H1 (cell line): ENCODE measurements at regions not wholly inside any gene's neighbourhood (a gene's known extent, or its start where the extent isn't known, plus 50 kb on each side); places are given as distances from the start of the nearest gene placed in this dataset.

Experiments
- CTCF ChIA-PET: fragments of 300-600 bp; sonication (Branson Sonifier 250); formaldehyde crosslinking; loops from one replicate; lab custom pipeline; 2021; ENCODE audit not compliant: partially characterized antibody; lab: Charles Lee
- POLR2A ChIA-PET: fragments of 300-600 bp; sonication (Branson Sonifier 250); formaldehyde crosslinking; loops from one replicate; lab custom pipeline; 2021; ENCODE audit warnings: inconsistent platforms; ENCODE audit not compliant: partially characterized antibody; lab: Charles Lee
- DNase-seq, 2 experiments: peaks; one replicate each; pipeline versions ENCODE4 v3.0.0 to v3.0.0-alpha.2; 2010 to 2022; ENCODE audit warnings: low spot score in 2 of 2, low read depth in 1 of 2, mixed read lengths in 1 of 2
- FAIRE-seq: peaks from 2 replicates; lab custom pipeline; 2011; peaks lifted over from hg19 to GRCh38; lab: Jason Lieb, UNC
- H2AFZ ChIP-seq: 2 replicates; pipeline ENCODE4 v1.8.1; 2012; ENCODE audit warnings: low read length, inconsistent platforms
- H2AK5ac ChIP-seq: 2 replicates; pipeline ENCODE4 v1.6.1; 2013; ENCODE audit warnings: low read depth, low read length
- H2BK120ac ChIP-seq: replicated peaks from 2 replicates; pipeline ENCODE3; 2013; ENCODE audit warnings: low read depth, low read length, inconsistent platforms
- H2BK12ac ChIP-seq: 2 replicates; pipeline ENCODE4 v1.6.1; 2013; ENCODE audit warnings: low read depth, low read length
- H2BK15ac ChIP-seq: 2 replicates; pipeline ENCODE4 v1.6.1; 2013; ENCODE audit warnings: low read length
- H2BK20ac ChIP-seq: 2 replicates; pipeline ENCODE4 v1.6.1; 2013; ENCODE audit warnings: low read length
- H2BK5ac ChIP-seq: 2 replicates; pipeline ENCODE4 v1.6.1; 2013; ENCODE audit warnings: low read depth, low read length
- H3K14ac ChIP-seq: 2 replicates; pipeline ENCODE4 v1.6.1; 2013; ENCODE audit warnings: inconsistent platforms; ENCODE audit not compliant: insufficient read length
- H3K18ac ChIP-seq: 2 replicates; pipeline ENCODE4 v1.6.1; 2013; ENCODE audit warnings: low read length; ENCODE audit errors: extremely low read depth
- H3K23ac ChIP-seq: 2 replicates; pipeline ENCODE4 v1.6.1; 2013; ENCODE audit warnings: inconsistent platforms; ENCODE audit not compliant: insufficient read length
- H3K23me2 ChIP-seq: 2 replicates; pipeline ENCODE4 v1.6.1; 2013; ENCODE audit warnings: low read depth, low read length
- H3K27ac ChIP-seq: 2 replicates; pipeline ENCODE4 v1.6.1; 2011; ENCODE audit warnings: low read depth, low read length, inconsistent platforms
- H3K27me3 ChIP-seq, 4 experiments: replicated peaks in 1 of 4; 1 replicate in 1 of 4; 2 replicates in 3 of 4; pipeline versions ENCODE4 v1.6.1 to v1.8.1; 2011 to 2013; ENCODE audit warnings: low read length in 3 of 4, mild to moderate bottlenecking in 3 of 4, inconsistent platforms in 2 of 4, mixed read lengths in 2 of 4, moderate library complexity in 1 of 4; ENCODE audit not compliant: control insufficient read depth in 3 of 4, insufficient read depth in 3 of 4; ENCODE audit errors: extremely low read depth in 1 of 4
- H3K36me3 ChIP-seq, 4 experiments: 2 replicates each; pipeline versions ENCODE4 v1.6.1 to v1.8.1; 2011 to 2013; ENCODE audit warnings: mild to moderate bottlenecking in 4 of 4, low read length in 3 of 4, moderate library complexity in 2 of 4, control low read depth in 1 of 4, inconsistent platforms in 1 of 4; ENCODE audit not compliant: insufficient read depth in 4 of 4, control insufficient read depth in 2 of 4
- H3K4ac ChIP-seq: replicated peaks from 2 replicates; pipeline ENCODE3; 2013; ENCODE audit warnings: low read length, low read depth, mixed read lengths, inconsistent platforms; ENCODE audit not compliant: insufficient read length
- H3K4me1 ChIP-seq, 4 experiments: replicated peaks in 1 of 4; 1 replicate in 1 of 4; 2 replicates in 3 of 4; pipeline versions ENCODE4 v1.6.1 to v1.8.1; 2011 to 2013; ENCODE audit warnings: low read length in 3 of 4, inconsistent platforms in 2 of 4, mixed read lengths in 1 of 4; ENCODE audit not compliant: insufficient read depth in 4 of 4, control insufficient read depth in 3 of 4
- H3K4me2 ChIP-seq, 2 experiments: 2 replicates each; pipeline versions ENCODE4 v1.6.1 to v1.8.1; 2011 to 2013; ENCODE audit warnings: low read depth in 2 of 2, low read length in 2 of 2, control low read depth in 1 of 2, inconsistent platforms in 1 of 2, mild to moderate bottlenecking in 1 of 2; ENCODE audit not compliant: insufficient read depth in 1 of 2
- H3K4me3 ChIP-seq, 4 experiments: fragments of 200-600, 300-600 bp in 1 of 4; sonication (generic), shearing (Covaris generic), sonication (Bioruptor Twin) in 1 of 4; 2 replicates each; pipeline versions ENCODE4 v1.5.1 to v1.8.1; 2011 to 2016; ENCODE audit warnings: low read length in 4 of 4, low read depth in 3 of 4, control low read depth in 2 of 4, inconsistent platforms in 2 of 4, mild to moderate bottlenecking in 2 of 4, mixed read lengths in 1 of 4, moderate library complexity in 1 of 4; ENCODE audit not compliant: insufficient read depth in 2 of 4; ENCODE audit errors: extremely low read depth in 1 of 4
- H3K56ac ChIP-seq: replicated peaks from 2 replicates; pipeline ENCODE3; 2013; ENCODE audit warnings: low read depth, mild to moderate bottlenecking, mixed read lengths, low read length, inconsistent platforms; ENCODE audit not compliant: insufficient read length
- H3K79me1 ChIP-seq: 2 replicates; pipeline ENCODE4 v1.6.1; 2013; ENCODE audit warnings: low read depth, low read length, control low read depth
- H3K79me2 ChIP-seq, 2 experiments: 2 replicates each; pipeline versions ENCODE4 v1.6.1 to v1.8.1; 2012 to 2013; ENCODE audit warnings: low read length in 2 of 2, mild to moderate bottlenecking in 2 of 2, inconsistent platforms in 1 of 2; ENCODE audit not compliant: insufficient read depth in 2 of 2, control insufficient read depth in 1 of 2
- H3K9ac ChIP-seq, 4 experiments: replicated peaks in 1 of 4; 1 replicate in 1 of 4; 2 replicates in 3 of 4; pipeline versions ENCODE4 v1.6.1 to v1.8.1; 2011 to 2013; ENCODE audit warnings: low read depth in 3 of 4, low read length in 3 of 4, control low read depth in 2 of 4, mild to moderate bottlenecking in 2 of 4, moderate library complexity in 2 of 4, inconsistent platforms in 1 of 4; ENCODE audit errors: extremely low read depth in 1 of 4
- H3K9me3 ChIP-seq, 2 experiments: 2 replicates each; pipeline versions ENCODE4 v1.6.1 to v1.8.1; 2012 to 2013; ENCODE audit warnings: mild to moderate bottlenecking in 2 of 2, moderate library complexity in 2 of 2, control low read depth in 1 of 2, inconsistent platforms in 1 of 2, low read depth in 1 of 2, low read length in 1 of 2, mixed read lengths in 1 of 2; ENCODE audit not compliant: insufficient read depth in 2 of 2
- H4K20me1 ChIP-seq, 2 experiments: replicated peaks in 1 of 2; 2 replicates each; pipeline versions ENCODE3 to v1.8.1; 2011 to 2013; ENCODE audit warnings: inconsistent platforms in 2 of 2, low read length in 2 of 2, mild to moderate bottlenecking in 1 of 2; ENCODE audit not compliant: insufficient read depth in 2 of 2, control insufficient read depth in 1 of 2
- H4K5ac ChIP-seq: 2 replicates; pipeline ENCODE4 v1.6.1; 2013; ENCODE audit warnings: low read length, low read depth, mixed read lengths, inconsistent platforms; ENCODE audit not compliant: insufficient read length
- H4K8ac ChIP-seq: 2 replicates; pipeline ENCODE4 v1.8.0; 2013; ENCODE audit warnings: mild to moderate bottlenecking, moderate library complexity, low read length, inconsistent platforms; ENCODE audit not compliant: insufficient read depth; ENCODE audit errors: extremely low read depth
- H4K91ac ChIP-seq: replicated peaks from 2 replicates; pipeline ENCODE3; 2013; ENCODE audit warnings: low read length, mixed read lengths, inconsistent platforms; ENCODE audit not compliant: insufficient read length
- BCL11A ChIP-seq, 2 experiments: IDR thresholded peaks; one replicate each; pipeline ENCODE4 v1.6.1; 2011; ENCODE audit warnings: low read depth in 2 of 2, low read length in 2 of 2, mild to moderate bottlenecking in 2 of 2
- GTF2F1 ChIP-seq: IDR thresholded peaks from 2 replicates; pipeline ENCODE4 v1.6.1; 2012; ENCODE audit warnings: low read depth, low read length, improper control_type of control experiment, borderline replicate concordance
- JUN ChIP-seq: IDR thresholded peaks from 2 replicates; pipeline ENCODE4 v1.6.1; 2011; ENCODE audit warnings: low read depth, mild to moderate bottlenecking, improper control_type of control experiment, low read length
- KDM4A ChIP-seq: IDR thresholded peaks from one replicate; pipeline ENCODE4 v1.7.1; 2012; ENCODE audit warnings: low read depth, mild to moderate bottlenecking, moderate library complexity, low read length, inconsistent platforms; ENCODE audit not compliant: severe bottlenecking
- PHF8 ChIP-seq: fragments of 200-600 bp; sonication (generic); conservative IDR thresholded peaks from 2 replicates; pipeline ENCODE4 v1.7.1; 2012; ENCODE audit warnings: low read depth, mild to moderate bottlenecking, inconsistent platforms, low read length, moderate library complexity
- POU5F1 ChIP-seq: IDR thresholded peaks from 2 replicates; pipeline ENCODE4 v1.6.1; 2011; ENCODE audit warnings: low read depth, mild to moderate bottlenecking, low read length, moderate library complexity
- SP4 ChIP-seq: IDR thresholded peaks from 2 replicates; pipeline ENCODE4 v1.6.1; 2012; ENCODE audit warnings: low read length, inconsistent platforms
- TEAD4 ChIP-seq: IDR thresholded peaks from 2 replicates; pipeline ENCODE4 v1.6.1; 2012; ENCODE audit warnings: low read depth, low read length, inconsistent platforms, mixed read lengths
- WGBS, 2 experiments: shearing (Covaris generic) in 1 of 2; methylation state at CpG; one replicate each; pipeline versions ENCODE4 v1.1.6 to v1.1.7; 2013 to 2015; ENCODE audit warnings: low lambda C conversion rate in 2 of 2, mixed read lengths in 2 of 2, inconsistent platforms in 1 of 2, low coverage in 1 of 2, missing lambda C conversion rate in 1 of 2; ENCODE audit not compliant: insufficient replicate concordance in 2 of 2, insufficient coverage in 1 of 2, insufficient read length in 1 of 2; ENCODE audit errors: extremely low coverage in 1 of 2, missing lambda C conversion rate in 1 of 2; 5-methylcytosine and 5-hydroxymethylcytosine counted together

DNA sequence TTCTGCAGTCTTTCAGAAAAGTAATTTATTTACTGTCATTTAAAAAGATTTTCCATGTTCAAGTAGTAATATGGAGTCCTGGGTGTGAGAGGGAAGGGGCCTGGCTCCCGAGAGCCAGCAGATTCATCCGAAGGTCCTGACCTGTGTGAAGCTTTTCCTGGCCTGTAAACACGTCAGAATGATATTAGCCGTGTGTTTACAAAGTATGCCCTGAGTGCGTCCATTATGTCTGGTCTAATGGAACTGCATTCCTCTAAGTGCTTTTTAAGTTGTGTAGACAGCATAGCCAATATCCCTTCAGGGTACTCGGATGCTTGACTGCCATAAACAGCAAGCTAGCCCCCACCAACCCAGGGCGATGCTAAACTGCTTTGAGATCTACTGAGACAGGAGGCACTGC lies 495.2 kb downstream of the AGTPBP1 start:
- no peak overlapping the region for H2BK15ac ChIP-seq
- WGBS, 2 experiments = 92% methylated on average over 7 of the region's 7 CpGs; no CpG with 5 or more reads in 1 of the 2 experiments
- no peak overlapping the region for H3K56ac ChIP-seq
- no peak overlapping the region for H4K5ac ChIP-seq
- DNase-seq (no peak), FAIRE-seq (no peak)
- no peak overlapping the region for H3K4me3 ChIP-seq
- no peak overlapping the region for H2BK12ac ChIP-seq
- H3K79me2 ChIP-seq = no peaks in the 10 kb centered on the region
- H3K27ac ChIP-seq = no peak overlapping the region
- H3K9ac ChIP-seq = no peak overlapping the region
- H4K91ac ChIP-seq = no peak overlapping the region
- no peaks in the 10 kb centered on the region for H4K20me1 ChIP-seq
- H2BK120ac ChIP-seq = no peak overlapping the region
- no peak overlapping the region for H2AFZ ChIP-seq
- ChIA-PET CTCF (interaction anchor here (0.6 to 1.4 kb wide), 6 partner anchors 11 to 541 kb away, joined by 3 to 5 read pairs (median 3); no protein-coding TSS in a partner anchor), POLR2A (no interaction called here)
- H2BK20ac ChIP-seq = no peak overlapping the region
- H3K23me2 ChIP-seq = no peaks in the 10 kb centered on the region; the same call in 1 of the 2 replicates
- no peak overlapping the region for H3K4me2 ChIP-seq
- H3K4me1 ChIP-seq = peaks cover 0 to 3% (median 0%) of the 10 kb centered on the region in 4 experiments; a peak in 1 of 7 replicates
- H2BK5ac ChIP-seq = no peak overlapping the region
- TF ChIP-seq SP4 = no peak
- no peak for TF ChIP-seq JUN
- no peak for TF ChIP-seq TEAD4
- no peak for TF ChIP-seq POU5F1
- no peak for TF ChIP-seq KDM4A
- no peak for TF ChIP-seq PHF8
- no peak for TF ChIP-seq BCL11A (IDR thresholded peaks at IDR 0.05; ENCODE audit: low read depth in 2 of 2, low read length in 2 of 2)
- TF ChIP-seq GTF2F1 = no peak
- H3K36me3 ChIP-seq = no peaks in the 10 kb centered on the region
- no peak overlapping the region for H3K23ac ChIP-seq
- H3K79me1 ChIP-seq = no peaks in the 10 kb centered on the region
- no peak overlapping the region for H3K14ac ChIP-seq
- H3K27me3 ChIP-seq = no peaks in the 10 kb centered on the region
- no peak overlapping the region for H3K4ac ChIP-seq
- no peak overlapping the region for H2AK5ac ChIP-seq
- H3K9me3 ChIP-seq = no peaks in the 10 kb centered on the region
- no peak overlapping the region for H3K18ac ChIP-seq
- no peak overlapping the region for H4K8ac ChIP-seq
